ENCODE measurements at regions not wholly inside any gene's neighbourhood (a gene's known extent, or its start where the extent isn't known, plus 50 kb on each side); places are given as distances from the start of the nearest gene placed in this dataset.

DNA sequence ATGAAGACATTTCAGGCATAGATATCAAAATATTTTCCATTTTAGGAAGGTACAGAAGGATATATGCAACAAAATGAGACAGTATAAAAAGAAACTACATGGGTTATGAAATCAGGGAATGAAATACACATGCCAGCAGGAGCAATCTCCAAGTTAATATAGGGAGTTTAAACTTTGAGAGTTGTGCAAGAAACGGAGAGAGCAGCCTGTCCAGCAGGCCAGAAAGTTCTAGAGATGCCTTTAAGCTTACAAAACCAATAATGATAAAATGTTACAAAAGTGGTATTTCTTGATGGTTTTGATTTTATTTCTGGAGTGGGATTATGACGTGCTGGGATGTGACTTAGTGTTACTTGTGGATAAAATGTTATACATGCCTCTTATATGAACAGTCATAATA is 2047.9 kb downstream of the ARAP2 start:
- POLR2A ChIA-PET = no interaction called here
- Histone ChIP-seq H3K36me3 (ENCODE audit: control insufficient read depth in 1 of 2, insufficient read depth in 2 of 2, low read length in 2 of 2) (no peaks in the 10 kb centered on the region), H3K79me2 (ENCODE audit: insufficient read depth, low read length) (no peaks in the 10 kb centered on the region), H2AFZ (ENCODE audit: low read depth, low read length, poor library complexity, severe bottlenecking) (no peak overlapping the region), H3K4me3 (replicated peaks in 1 of 2; ENCODE audit: low read depth in 1 of 2, low read length in 2 of 2) (no peak overlapping the region), H3K4me2 (ENCODE audit: low read length) (no peak overlapping the region), H3K4me1 (ENCODE audit: control insufficient read depth in 1 of 2, insufficient read depth in 2 of 2, low read length in 2 of 2) (0 out of 4 replicates have a peak, but pooled peaks cover 0 to 3% of the 10 kb centered on the region in 2 experiments), H3K9ac (ENCODE audit: low read length) (no peak overlapping the region), H3K27ac (ENCODE audit: low read depth, low read length) (no peak overlapping the region), H4K20me1 (ENCODE audit: insufficient read depth) (no peaks in the 10 kb centered on the region), H3K27me3 (ENCODE audit: insufficient read depth, low read length) (no peaks in the 10 kb centered on the region), H3K9me3 (ENCODE audit: control insufficient read depth in 1 of 2, insufficient read depth in 1 of 2, low read depth in 1 of 2, low read length in 2 of 2) (no peaks in the 10 kb centered on the region), H3K9me2 (ENCODE audit: insufficient read depth) (no peaks in the 10 kb centered on the region)
- DNase-seq (ENCODE audit: low read depth, low spot score) (no peak), ATAC-seq (no peak)
- CTCF ChIA-PET = no interaction called here
- RAD21 ChIA-PET (ENCODE audit: low non-redundant PET in 1 of 2, low total read pairs in 2 of 2, uncharacterized antibody in 2 of 2, unreplicated experiment in 2 of 2) = no interaction called here
- TF ChIP-seq CBX3 (IDR thresholded peaks at IDR 0.05; ENCODE audit: low read depth) (no peak), ZFX (IDR thresholded peaks at IDR 0.05) (no peak), SIN3A (IDR thresholded peaks at IDR 0.05; ENCODE audit: low read depth) (no peak), SP1 (IDR thresholded peaks at IDR 0.05; ENCODE audit: low read depth) (no peak), YY1 (IDR thresholded peaks at IDR 0.05; ENCODE audit: extremely low read depth, insufficient replicate concordance, low read depth, low read length) (no peak), POLR2AphosphoS5 (IDR thresholded peaks at IDR 0.05; ENCODE audit: low read depth, low read length) (no peak), SRF (IDR thresholded peaks at IDR 0.05; ENCODE audit: low read depth) (no peak)
- TF ChIP-seq, protein P1, sequence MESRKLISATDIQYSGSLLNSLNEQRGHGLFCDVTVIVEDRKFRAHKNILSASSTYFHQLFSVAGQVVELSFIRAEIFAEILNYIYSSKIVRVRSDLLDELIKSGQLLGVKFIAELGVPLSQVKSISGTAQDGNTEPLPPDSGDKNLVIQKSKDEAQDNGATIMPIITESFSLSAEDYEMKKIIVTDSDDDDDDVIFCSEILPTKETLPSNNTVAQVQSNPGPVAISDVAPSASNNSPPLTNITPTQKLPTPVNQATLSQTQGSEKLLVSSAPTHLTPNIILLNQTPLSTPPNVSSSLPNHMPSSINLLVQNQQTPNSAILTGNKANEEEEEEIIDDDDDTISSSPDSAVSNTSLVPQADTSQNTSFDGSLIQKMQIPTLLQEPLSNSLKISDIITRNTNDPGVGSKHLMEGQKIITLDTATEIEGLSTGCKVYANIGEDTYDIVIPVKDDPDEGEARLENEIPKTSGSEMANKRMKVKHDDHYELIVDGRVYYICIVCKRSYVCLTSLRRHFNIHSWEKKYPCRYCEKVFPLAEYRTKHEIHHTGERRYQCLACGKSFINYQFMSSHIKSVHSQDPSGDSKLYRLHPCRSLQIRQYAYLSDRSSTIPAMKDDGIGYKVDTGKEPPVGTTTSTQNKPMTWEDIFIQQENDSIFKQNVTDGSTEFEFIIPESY (IDR thresholded peaks at IDR 0.05; ENCODE audit: extremely low read depth, insufficient replicate concordance, low read length) = no peak
- TF ChIP-seq, protein P2, sequence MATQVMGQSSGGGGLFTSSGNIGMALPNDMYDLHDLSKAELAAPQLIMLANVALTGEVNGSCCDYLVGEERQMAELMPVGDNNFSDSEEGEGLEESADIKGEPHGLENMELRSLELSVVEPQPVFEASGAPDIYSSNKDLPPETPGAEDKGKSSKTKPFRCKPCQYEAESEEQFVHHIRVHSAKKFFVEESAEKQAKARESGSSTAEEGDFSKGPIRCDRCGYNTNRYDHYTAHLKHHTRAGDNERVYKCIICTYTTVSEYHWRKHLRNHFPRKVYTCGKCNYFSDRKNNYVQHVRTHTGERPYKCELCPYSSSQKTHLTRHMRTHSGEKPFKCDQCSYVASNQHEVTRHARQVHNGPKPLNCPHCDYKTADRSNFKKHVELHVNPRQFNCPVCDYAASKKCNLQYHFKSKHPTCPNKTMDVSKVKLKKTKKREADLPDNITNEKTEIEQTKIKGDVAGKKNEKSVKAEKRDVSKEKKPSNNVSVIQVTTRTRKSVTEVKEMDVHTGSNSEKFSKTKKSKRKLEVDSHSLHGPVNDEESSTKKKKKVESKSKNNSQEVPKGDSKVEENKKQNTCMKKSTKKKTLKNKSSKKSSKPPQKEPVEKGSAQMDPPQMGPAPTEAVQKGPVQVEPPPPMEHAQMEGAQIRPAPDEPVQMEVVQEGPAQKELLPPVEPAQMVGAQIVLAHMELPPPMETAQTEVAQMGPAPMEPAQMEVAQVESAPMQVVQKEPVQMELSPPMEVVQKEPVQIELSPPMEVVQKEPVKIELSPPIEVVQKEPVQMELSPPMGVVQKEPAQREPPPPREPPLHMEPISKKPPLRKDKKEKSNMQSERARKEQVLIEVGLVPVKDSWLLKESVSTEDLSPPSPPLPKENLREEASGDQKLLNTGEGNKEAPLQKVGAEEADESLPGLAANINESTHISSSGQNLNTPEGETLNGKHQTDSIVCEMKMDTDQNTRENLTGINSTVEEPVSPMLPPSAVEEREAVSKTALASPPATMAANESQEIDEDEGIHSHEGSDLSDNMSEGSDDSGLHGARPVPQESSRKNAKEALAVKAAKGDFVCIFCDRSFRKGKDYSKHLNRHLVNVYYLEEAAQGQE (IDR thresholded peaks at IDR 0.05; ENCODE audit: low read depth) = no peak
- intact Hi-C loops (cut with micrococcal nuclease) = no loop called here
- no TSS peak for BruUV-seq (replicated peaks)

Measured in HCT116 (cell line).